ENCODE measurements at regions not wholly inside any gene's neighbourhood (a gene's known extent, or its start where the extent isn't known, plus 50 kb on each side); places are given as distances from the start of the nearest gene placed in this dataset.

GRCh38 chr21:28826021-28826420 is 166.7 kb downstream of the LTN1 start:
- no peak for DNase-seq

DNA sequence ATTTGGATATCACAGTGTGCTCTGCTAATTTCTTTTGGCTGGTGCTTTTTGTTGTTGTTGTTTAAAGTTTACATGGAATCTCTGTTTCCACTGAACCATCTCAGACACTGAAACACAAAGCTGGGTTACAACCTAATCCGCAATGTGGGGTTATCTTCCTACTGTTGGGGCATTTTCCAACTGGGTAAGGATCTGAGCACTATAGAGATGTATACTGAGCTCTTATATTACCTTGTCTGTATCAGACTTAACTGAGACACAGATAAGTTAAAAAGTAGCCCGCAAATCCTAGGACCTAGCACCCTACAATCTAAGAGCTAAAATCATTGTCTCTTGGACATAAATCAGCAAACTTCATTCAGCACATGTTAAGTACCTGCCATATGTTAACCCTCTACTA is 169.2 kb downstream of the LTN1 start:
- no peak for DNase-seq

GRCh38 chr21:28822486-28823335 is 170.0 kb downstream of the LTN1 start:
- no peak for DNase-seq

GRCh38 chr21:28822123-28822399 is 170.6 kb downstream of the LTN1 start:
- DNase-seq: no peak

- no peak for DNase-seq
These were observed 171.2 kb downstream of the LTN1 start for GRCh38 chr21:28821276-28822122.

DNA sequence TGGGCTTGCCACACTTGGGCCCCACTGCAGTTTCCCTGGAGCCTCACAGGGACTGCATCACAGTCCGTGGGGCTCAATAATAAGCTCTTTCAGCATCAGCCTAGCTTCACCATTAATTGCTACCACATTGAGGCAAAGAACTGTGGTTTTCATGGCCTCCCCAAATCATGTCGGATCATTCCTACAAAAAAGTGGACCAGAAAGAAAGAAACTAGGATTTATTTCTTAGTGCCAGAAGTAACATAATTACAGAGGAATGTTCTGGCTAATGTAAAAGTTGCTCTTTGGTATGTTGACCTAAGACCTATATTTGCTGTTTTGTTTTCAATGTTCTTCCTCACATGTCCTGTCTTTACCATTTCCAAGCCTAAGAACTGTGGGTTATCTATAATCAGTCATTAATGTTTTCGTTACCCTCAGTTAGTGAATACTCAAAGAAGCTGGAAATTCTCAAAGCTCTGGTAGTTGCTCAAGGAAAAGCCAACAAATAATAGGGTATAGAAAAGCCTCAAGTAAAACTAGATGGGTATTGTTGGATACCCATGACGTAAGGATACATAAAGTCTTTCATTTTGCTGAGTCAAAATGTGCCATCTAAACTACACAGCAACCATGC is 173.9 kb downstream of the LTN1 start:
- no peak for DNase-seq

- DNase-seq: no peak
These were observed 174.8 kb downstream of the LTN1 start for GRCh38 chr21:28817871-28818270.

DNA sequence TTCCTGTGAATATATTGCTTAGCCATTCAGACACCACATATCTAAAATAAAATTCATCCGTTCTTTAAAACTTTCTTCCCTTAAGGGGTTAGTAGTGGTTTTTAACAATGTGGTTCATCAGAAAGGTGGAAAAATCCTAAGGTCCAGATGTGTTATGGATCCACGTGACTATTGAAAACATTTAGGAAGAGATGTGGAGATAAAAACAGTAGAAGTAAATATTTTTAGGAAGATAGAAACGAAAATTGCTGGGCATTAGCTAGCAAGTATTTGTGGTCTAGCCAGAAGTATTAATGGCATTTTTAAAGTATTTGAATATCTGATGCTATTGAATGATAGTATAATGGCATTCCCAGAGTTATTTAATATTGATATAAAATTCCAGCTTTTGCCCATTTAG is 180.8 kb downstream of the LTN1 start:
- no peak for DNase-seq

DNA sequence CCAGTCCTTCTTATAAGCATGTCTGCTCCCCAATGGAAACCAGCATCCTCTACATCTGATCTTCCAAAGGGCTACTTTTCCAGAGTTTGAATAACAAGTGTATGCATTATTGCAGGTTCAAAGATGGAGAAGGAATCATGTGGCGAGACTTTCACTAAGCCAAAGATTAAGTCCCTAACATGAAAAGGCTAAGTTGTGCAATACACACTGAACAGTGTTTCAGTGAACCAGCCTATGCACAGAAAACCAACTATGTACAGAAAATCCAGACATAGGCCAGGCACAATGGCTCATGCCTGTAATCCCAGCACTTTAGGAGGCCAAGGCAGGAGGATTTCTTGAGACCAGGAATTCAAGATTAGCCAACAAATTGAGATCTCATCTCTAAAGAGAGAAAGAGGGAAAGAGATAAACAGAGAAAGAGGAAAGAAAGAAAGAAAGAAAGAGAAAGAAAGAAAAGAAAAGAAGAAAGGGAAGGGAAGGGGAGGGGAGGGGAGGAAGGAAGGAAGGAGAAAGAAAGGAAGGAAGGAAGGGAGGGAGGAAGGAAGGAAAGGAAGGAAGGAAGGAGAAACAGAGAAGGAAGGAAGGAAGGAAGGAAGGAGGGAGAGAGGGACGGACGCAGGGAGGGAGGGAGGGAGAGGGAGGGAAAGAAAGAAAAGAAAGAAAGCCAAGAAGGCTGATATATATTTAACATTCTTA is 181.7 kb downstream of the LTN1 start:
- no peak for DNase-seq

- no peak for DNase-seq
These were observed 186.8 kb downstream of the LTN1 start for GRCh38 chr21:28805885-28806284.

GRCh38 chr21:28804089-28804670 is 188.5 kb downstream of the LTN1 start:
- no peak for DNase-seq

- DNase-seq: no peak
These were observed 190.8 kb downstream of the LTN1 start for GRCh38 chr21:28801906-28802305.

DNA sequence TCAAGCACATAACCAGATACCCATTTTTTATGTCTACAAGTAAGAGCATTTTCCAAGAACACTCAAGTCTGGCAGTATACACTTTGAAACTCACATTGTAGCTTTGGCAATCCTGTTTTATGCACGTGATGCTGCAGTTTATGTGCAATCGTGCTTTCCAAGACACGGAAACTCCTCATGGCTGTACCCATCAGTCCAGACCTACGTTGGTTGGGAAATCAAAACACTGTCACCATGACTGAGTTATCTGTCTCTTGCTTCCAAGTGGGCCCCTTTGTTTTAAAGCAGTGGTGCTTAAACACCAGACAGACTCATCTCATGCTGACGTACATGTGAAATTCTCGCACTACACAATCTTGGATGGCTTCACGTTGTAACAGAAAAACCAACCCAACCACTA is 192.8 kb downstream of the LTN1 start:
- no peak for DNase-seq

DNA sequence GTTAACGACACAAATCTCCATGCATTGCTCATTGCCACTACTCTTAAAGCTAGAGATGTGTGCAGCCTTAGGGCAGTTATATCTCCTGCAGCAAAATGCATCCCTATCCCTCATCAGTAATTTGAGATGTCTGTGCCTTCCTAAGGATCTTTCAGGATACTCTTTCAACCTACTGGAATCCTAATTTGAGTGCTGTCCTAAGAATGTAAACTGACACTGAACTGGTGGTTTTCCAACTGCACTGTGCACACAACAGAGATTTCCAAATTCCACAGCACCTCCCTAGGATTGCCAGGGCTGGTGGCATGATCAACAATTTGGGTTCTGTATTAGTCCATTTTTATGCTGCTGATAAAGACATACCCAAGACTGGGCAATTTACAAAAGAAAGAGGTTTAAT is 193.9 kb downstream of the LTN1 start:
- DNase-seq: no peak

- DNase-seq: no peak
These were observed 197.4 kb downstream of the LTN1 start for GRCh38 chr21:28795251-28795650.

GRCh38 chr21:28794371-28794851 is 198.3 kb downstream of the LTN1 start:
- DNase-seq: no peak

DNA sequence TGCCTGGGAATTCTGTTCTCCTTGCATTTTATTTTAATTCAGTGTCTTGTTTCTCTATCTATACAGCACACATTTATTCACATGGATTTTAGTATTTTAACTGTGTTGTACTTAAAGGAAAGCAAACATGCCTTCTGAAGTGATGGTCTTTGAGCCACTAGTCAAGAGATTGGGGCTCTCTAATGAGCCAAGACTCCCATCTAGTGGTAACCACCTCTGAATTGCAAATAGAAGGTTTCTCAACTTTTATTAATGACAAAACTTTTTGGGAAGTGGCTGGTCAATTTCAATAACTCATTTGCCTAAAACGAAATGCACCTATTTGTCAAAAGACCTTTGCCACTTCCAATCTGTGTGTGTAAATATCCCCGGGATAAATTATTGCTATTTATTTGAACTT is 199.6 kb downstream of the LTN1 start:
- DNase-seq: no peak

DNA sequence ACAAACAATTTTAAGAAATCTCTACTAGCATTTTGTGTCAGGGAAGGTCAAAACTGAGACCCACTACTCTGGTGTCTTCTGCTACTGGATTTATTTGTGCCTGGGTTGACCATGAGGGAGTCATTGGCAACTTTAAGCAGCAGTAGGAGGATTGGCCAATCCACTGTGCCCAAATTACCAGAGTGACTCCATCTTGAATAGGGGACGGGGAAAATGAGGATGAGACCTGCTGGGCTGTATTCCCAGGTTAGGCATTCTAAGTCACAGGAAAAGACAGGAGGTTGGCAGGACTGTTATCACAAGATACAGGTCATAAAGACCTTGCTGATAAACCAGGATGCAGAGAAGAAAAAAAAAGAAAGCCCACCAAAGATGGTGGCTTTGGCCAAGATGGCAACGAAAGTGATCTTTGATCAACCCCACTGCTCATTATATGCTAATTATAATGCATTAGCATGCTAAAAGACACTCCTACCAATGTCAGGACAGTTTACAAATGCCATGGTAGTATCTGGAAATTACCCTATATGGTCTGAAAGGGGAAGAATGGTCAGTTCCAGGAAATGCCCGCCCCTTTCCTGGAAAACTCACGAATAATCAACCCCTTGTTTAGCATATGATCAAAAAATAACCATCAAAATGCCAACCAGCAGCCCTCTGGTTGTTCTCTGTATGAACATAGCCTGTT is 200.9 kb downstream of the LTN1 start:
- DNase-seq: no peak

DNA sequence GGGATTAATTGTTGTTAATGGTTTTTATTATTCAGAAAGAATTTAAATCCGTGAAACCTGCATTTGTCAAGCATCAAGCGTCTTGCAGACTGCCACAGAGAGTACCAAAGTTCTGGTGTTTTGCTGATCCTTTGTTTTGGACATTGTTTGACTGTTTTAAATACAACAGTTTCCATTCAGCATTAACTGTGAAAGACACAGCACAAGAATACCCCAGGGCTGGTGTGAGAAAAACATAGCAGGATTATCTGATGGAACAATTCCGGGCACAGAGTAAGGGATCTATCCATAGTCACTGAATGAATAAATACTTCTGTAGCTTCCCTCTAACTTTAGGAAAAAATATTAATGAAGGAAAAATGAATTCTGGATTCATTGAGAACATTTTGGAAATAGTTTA is 202.3 kb downstream of the LTN1 start:
- no peak for DNase-seq

DNA sequence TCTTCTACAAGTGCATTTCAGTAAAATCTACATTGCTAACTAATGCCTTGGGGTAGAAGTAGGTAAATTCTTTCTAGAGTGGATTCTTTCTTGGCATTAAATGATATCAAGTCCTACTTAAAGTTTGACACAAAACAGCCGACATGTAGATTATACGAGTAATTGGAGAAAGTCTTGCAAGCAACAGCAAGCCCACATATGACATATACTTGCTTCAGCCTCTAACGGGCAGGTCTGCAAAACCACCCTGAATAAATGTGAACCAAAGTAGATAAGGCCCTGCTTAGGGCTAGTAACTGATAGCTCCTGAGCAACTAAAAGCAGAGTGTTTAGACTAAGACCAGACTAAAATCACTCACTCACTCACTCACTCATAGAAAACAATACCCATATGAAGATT is 203.2 kb downstream of the LTN1 start:
- no peak for DNase-seq

GRCh38 chr21:28788030-28788429 is 204.6 kb downstream of the LTN1 start:
- DNase-seq: no peak

- no peak for DNase-seq
These were observed 209.0 kb downstream of the LTN1 start for GRCh38 chr21:28783641-28784185.
